ENCODE measurements at regions not wholly inside any gene's neighbourhood (a gene's known extent, or its start where the extent isn't known, plus 50 kb on each side); places are given as distances from the start of the nearest gene placed in this dataset.

- no TSS peak for BruUV-seq (replicated peaks)
- DNase-seq = no peak
- CTCF ChIA-PET = no interaction called here
- no peak overlapping the region for H3K4me3 Mint-ChIP-seq (ENCODE audit: low read depth, unreplicated experiment)
- no peak overlapping the region for H3K27ac Mint-ChIP-seq (ENCODE audit: unreplicated experiment)
- H3K4me1 Mint-ChIP-seq (ENCODE audit: low read depth, unreplicated experiment) = peaks cover 11% of the 10 kb centered on the region
- no peaks in the 10 kb centered on the region for H3K36me3 Mint-ChIP-seq (ENCODE audit: insufficient read depth, unreplicated experiment)
- intact Hi-C loops (cut with micrococcal nuclease; ENCODE audit: unreplicated experiment) = no loop called here
- no peak for TF ChIP-seq CTCF (IDR thresholded peaks at IDR 0.05; ENCODE audit: unreplicated experiment)
- no peaks in the 10 kb centered on the region for H3K9me3 Mint-ChIP-seq (ENCODE audit: low read depth, unreplicated experiment)
- H3K27me3 Mint-ChIP-seq (ENCODE audit: unreplicated experiment) = peaks cover 18% of the 10 kb centered on the region
These were observed 481.3 kb downstream of the ZSWIM6 start for GRCh38 chr5:61813361-61813760.

GRCh38 chr5:61815339-61815738 is 483.3 kb downstream of the ZSWIM6 start:
- no peak overlapping the region for H3K4me3 Mint-ChIP-seq (ENCODE audit: low read depth, unreplicated experiment)
- H3K27me3 Mint-ChIP-seq (ENCODE audit: unreplicated experiment) = peaks cover 31% of the 10 kb centered on the region
- no peak overlapping the region for H3K27ac Mint-ChIP-seq (ENCODE audit: unreplicated experiment)
- CTCF ChIA-PET = no interaction called here
- intact Hi-C loops (cut with micrococcal nuclease; ENCODE audit: unreplicated experiment) = loop anchor here (5.0 kb wide), 4 partner anchors 33 to 858 kb away; no protein-coding TSS in a partner anchor
- H3K9me3 Mint-ChIP-seq (ENCODE audit: low read depth, unreplicated experiment) = no peaks in the 10 kb centered on the region
- H3K36me3 Mint-ChIP-seq (ENCODE audit: insufficient read depth, unreplicated experiment) = no peaks in the 10 kb centered on the region
- peaks cover 11% of the 10 kb centered on the region for H3K4me1 Mint-ChIP-seq (ENCODE audit: low read depth, unreplicated experiment)
- DNase-seq = no peak
- no TSS peak for BruUV-seq (replicated peaks)
- no peak for TF ChIP-seq CTCF (IDR thresholded peaks at IDR 0.05; ENCODE audit: unreplicated experiment)

GRCh38 chr5:61816146-61816545 is 484.1 kb downstream of the ZSWIM6 start:
- no TSS peak for BruUV-seq (replicated peaks)
- Mint-ChIP-seq H3K9me3 (ENCODE audit: low read depth, unreplicated experiment) (no peaks in the 10 kb centered on the region), H3K27me3 (ENCODE audit: unreplicated experiment) (peaks cover 30% of the 10 kb centered on the region), H3K27ac (ENCODE audit: unreplicated experiment) (no peak overlapping the region), H3K36me3 (ENCODE audit: insufficient read depth, unreplicated experiment) (no peaks in the 10 kb centered on the region), H3K4me3 (ENCODE audit: low read depth, unreplicated experiment) (no peak overlapping the region), H3K4me1 (ENCODE audit: low read depth, unreplicated experiment) (peaks cover 11% of the 10 kb centered on the region)
- DNase-seq = no peak
- no peak for TF ChIP-seq CTCF (IDR thresholded peaks at IDR 0.05; ENCODE audit: unreplicated experiment)
- CTCF ChIA-PET = no interaction called here
- intact Hi-C loops (cut with micrococcal nuclease; ENCODE audit: unreplicated experiment) = loop anchor here (2.0 to 5.0 kb wide), 5 partner anchors 34 to 859 kb away; no protein-coding TSS in a partner anchor

GRCh38 chr5:61816585-61817450 is 484.8 kb downstream of the ZSWIM6 start:
- peaks cover 11% of the 10 kb centered on the region for H3K4me1 Mint-ChIP-seq (ENCODE audit: low read depth, unreplicated experiment)
- CTCF ChIA-PET = interaction anchor here (0.6 to 1.6 kb wide), 7 partner anchors 12 to 858 kb away, joined by 3 to 14 read pairs (median 3); no protein-coding TSS in a partner anchor
- intact Hi-C loops (cut with micrococcal nuclease; ENCODE audit: unreplicated experiment) = loop anchor here (1.0 to 5.0 kb wide), 6 partner anchors 35 to 860 kb away; no protein-coding TSS in a partner anchor

More at GRCh38 chr5:61816585-61817450, 484.8 kb downstream of the ZSWIM6 start:
- H3K4me3 Mint-ChIP-seq (ENCODE audit: low read depth, unreplicated experiment) = no peak overlapping the region
- H3K9me3 Mint-ChIP-seq (ENCODE audit: low read depth, unreplicated experiment) = no peaks in the 10 kb centered on the region
- H3K27me3 Mint-ChIP-seq (ENCODE audit: unreplicated experiment) = peaks cover 30% of the 10 kb centered on the region
- no peaks in the 10 kb centered on the region for H3K36me3 Mint-ChIP-seq (ENCODE audit: insufficient read depth, unreplicated experiment)
- no peak for DNase-seq
- BruUV-seq (replicated peaks) = no TSS peak
- no peak overlapping the region for H3K27ac Mint-ChIP-seq (ENCODE audit: unreplicated experiment)
- no peak for TF ChIP-seq CTCF (IDR thresholded peaks at IDR 0.05; ENCODE audit: unreplicated experiment)
